Breast epithelium (tissue), 3 donors: ENCODE measurements at regions not wholly inside any gene's neighbourhood (a gene's known extent, or its start where the extent isn't known, plus 50 kb on each side); places are given as distances from the start of the nearest gene placed in this dataset.

Source experiments
- POLR2AphosphoS5 ChIP-seq, 3 donors: sonication (generic); formaldehyde crosslinking; IDR thresholded peaks; one replicate each; pipeline ENCODE4 v1.6.1; 2017; ENCODE audit warnings: antibody characterized with exemption in 3 of 3
- TF ChIP-seq, protein P1 (sequence below), 3 donors: fragments of 450-650 bp; IDR thresholded peaks; one replicate each; pipeline ENCODE4 v1.5.1; 2016 to 2017; ENCODE audit warnings: antibody characterized with exemption in 3 of 3, mild to moderate bottlenecking in 3 of 3, moderate library complexity in 3 of 3

DNA sequence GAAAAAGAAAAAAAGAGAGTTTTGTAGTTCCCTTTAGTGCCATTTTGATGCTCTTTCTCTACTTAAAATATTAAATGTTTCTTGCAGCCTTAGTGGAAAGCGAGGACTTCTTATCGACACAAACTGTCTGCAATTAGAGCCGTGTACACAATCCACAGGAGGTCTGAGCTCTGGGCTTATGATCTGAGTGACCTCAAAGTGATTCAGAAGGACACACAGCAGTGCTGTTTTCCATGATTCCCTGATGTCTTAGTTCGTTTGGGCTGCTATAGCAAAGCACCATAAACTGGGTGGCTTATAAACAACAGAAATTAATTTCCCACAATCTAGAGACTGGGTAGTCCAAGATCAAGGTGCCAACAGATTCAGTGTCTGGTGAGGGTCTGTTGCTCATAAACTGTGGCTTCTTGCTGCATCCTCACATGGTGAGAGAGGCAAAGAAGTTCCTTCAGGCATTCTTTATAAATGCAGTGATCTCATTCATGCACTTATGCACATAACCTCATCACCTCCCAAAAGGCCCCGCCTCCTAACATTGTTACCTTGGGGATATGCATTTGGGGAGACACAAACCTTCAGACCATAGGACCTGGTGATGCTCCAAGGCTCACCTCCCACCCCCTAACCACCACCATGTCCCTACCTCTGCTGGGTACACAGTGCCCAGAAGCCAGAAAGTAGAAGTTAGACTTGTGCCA lies 204.5 kb upstream of the GHITM start:
- no peak for TF ChIP-seq POLR2AphosphoS5 (IDR thresholded peaks at IDR 0.05)
- TF ChIP-seq, protein P1, sequence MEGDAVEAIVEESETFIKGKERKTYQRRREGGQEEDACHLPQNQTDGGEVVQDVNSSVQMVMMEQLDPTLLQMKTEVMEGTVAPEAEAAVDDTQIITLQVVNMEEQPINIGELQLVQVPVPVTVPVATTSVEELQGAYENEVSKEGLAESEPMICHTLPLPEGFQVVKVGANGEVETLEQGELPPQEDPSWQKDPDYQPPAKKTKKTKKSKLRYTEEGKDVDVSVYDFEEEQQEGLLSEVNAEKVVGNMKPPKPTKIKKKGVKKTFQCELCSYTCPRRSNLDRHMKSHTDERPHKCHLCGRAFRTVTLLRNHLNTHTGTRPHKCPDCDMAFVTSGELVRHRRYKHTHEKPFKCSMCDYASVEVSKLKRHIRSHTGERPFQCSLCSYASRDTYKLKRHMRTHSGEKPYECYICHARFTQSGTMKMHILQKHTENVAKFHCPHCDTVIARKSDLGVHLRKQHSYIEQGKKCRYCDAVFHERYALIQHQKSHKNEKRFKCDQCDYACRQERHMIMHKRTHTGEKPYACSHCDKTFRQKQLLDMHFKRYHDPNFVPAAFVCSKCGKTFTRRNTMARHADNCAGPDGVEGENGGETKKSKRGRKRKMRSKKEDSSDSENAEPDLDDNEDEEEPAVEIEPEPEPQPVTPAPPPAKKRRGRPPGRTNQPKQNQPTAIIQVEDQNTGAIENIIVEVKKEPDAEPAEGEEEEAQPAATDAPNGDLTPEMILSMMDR (IDR thresholded peaks at IDR 0.05) = no peak
